H1 (cell line): ENCODE measurements at regions not wholly inside any gene's neighbourhood (a gene's known extent, or its start where the extent isn't known, plus 50 kb on each side); places are given as distances from the start of the nearest gene placed in this dataset.

Source experiments
- CTCF ChIA-PET: fragments of 300-600 bp; sonication (Branson Sonifier 250); formaldehyde crosslinking; loops from one replicate; lab custom pipeline; 2021; ENCODE audit not compliant: partially characterized antibody; lab: Charles Lee
- POLR2A ChIA-PET: fragments of 300-600 bp; sonication (Branson Sonifier 250); formaldehyde crosslinking; loops from one replicate; lab custom pipeline; 2021; ENCODE audit warnings: inconsistent platforms; ENCODE audit not compliant: partially characterized antibody; lab: Charles Lee
- DNase-seq, 2 experiments: peaks; one replicate each; pipeline versions ENCODE4 v3.0.0 to v3.0.0-alpha.2; 2010 to 2022; ENCODE audit warnings: low spot score in 2 of 2, low read depth in 1 of 2, mixed read lengths in 1 of 2
- FAIRE-seq: peaks from 2 replicates; lab custom pipeline; 2011; peaks lifted over from hg19 to GRCh38; lab: Jason Lieb, UNC
- H2AFZ ChIP-seq: 2 replicates; pipeline ENCODE4 v1.8.1; 2012; ENCODE audit warnings: low read length, inconsistent platforms
- H2AK5ac ChIP-seq: 2 replicates; pipeline ENCODE4 v1.6.1; 2013; ENCODE audit warnings: low read depth, low read length
- H2BK120ac ChIP-seq: replicated peaks from 2 replicates; pipeline ENCODE3; 2013; ENCODE audit warnings: low read depth, low read length, inconsistent platforms
- H2BK12ac ChIP-seq: 2 replicates; pipeline ENCODE4 v1.6.1; 2013; ENCODE audit warnings: low read depth, low read length
- H2BK15ac ChIP-seq: 2 replicates; pipeline ENCODE4 v1.6.1; 2013; ENCODE audit warnings: low read length
- H2BK20ac ChIP-seq: 2 replicates; pipeline ENCODE4 v1.6.1; 2013; ENCODE audit warnings: low read length
- H2BK5ac ChIP-seq: 2 replicates; pipeline ENCODE4 v1.6.1; 2013; ENCODE audit warnings: low read depth, low read length
- H3K14ac ChIP-seq: 2 replicates; pipeline ENCODE4 v1.6.1; 2013; ENCODE audit warnings: inconsistent platforms; ENCODE audit not compliant: insufficient read length
- H3K18ac ChIP-seq: 2 replicates; pipeline ENCODE4 v1.6.1; 2013; ENCODE audit warnings: low read length; ENCODE audit errors: extremely low read depth
- H3K23ac ChIP-seq: 2 replicates; pipeline ENCODE4 v1.6.1; 2013; ENCODE audit warnings: inconsistent platforms; ENCODE audit not compliant: insufficient read length
- H3K23me2 ChIP-seq: 2 replicates; pipeline ENCODE4 v1.6.1; 2013; ENCODE audit warnings: low read depth, low read length
- H3K27ac ChIP-seq: 2 replicates; pipeline ENCODE4 v1.6.1; 2011; ENCODE audit warnings: low read depth, low read length, inconsistent platforms
- H3K27me3 ChIP-seq, 4 experiments: replicated peaks in 1 of 4; 1 replicate in 1 of 4; 2 replicates in 3 of 4; pipeline versions ENCODE4 v1.6.1 to v1.8.1; 2011 to 2013; ENCODE audit warnings: low read length in 3 of 4, mild to moderate bottlenecking in 3 of 4, inconsistent platforms in 2 of 4, mixed read lengths in 2 of 4, moderate library complexity in 1 of 4; ENCODE audit not compliant: control insufficient read depth in 3 of 4, insufficient read depth in 3 of 4; ENCODE audit errors: extremely low read depth in 1 of 4
- H3K36me3 ChIP-seq, 4 experiments: 2 replicates each; pipeline versions ENCODE4 v1.6.1 to v1.8.1; 2011 to 2013; ENCODE audit warnings: mild to moderate bottlenecking in 4 of 4, low read length in 3 of 4, moderate library complexity in 2 of 4, control low read depth in 1 of 4, inconsistent platforms in 1 of 4; ENCODE audit not compliant: insufficient read depth in 4 of 4, control insufficient read depth in 2 of 4
- H3K4ac ChIP-seq: replicated peaks from 2 replicates; pipeline ENCODE3; 2013; ENCODE audit warnings: low read length, low read depth, mixed read lengths, inconsistent platforms; ENCODE audit not compliant: insufficient read length
- H3K4me1 ChIP-seq, 4 experiments: replicated peaks in 1 of 4; 1 replicate in 1 of 4; 2 replicates in 3 of 4; pipeline versions ENCODE4 v1.6.1 to v1.8.1; 2011 to 2013; ENCODE audit warnings: low read length in 3 of 4, inconsistent platforms in 2 of 4, mixed read lengths in 1 of 4; ENCODE audit not compliant: insufficient read depth in 4 of 4, control insufficient read depth in 3 of 4
- H3K4me2 ChIP-seq, 2 experiments: 2 replicates each; pipeline versions ENCODE4 v1.6.1 to v1.8.1; 2011 to 2013; ENCODE audit warnings: low read depth in 2 of 2, low read length in 2 of 2, control low read depth in 1 of 2, inconsistent platforms in 1 of 2, mild to moderate bottlenecking in 1 of 2; ENCODE audit not compliant: insufficient read depth in 1 of 2
- H3K4me3 ChIP-seq, 4 experiments: fragments of 200-600, 300-600 bp in 1 of 4; sonication (generic), shearing (Covaris generic), sonication (Bioruptor Twin) in 1 of 4; 2 replicates each; pipeline versions ENCODE4 v1.5.1 to v1.8.1; 2011 to 2016; ENCODE audit warnings: low read length in 4 of 4, low read depth in 3 of 4, control low read depth in 2 of 4, inconsistent platforms in 2 of 4, mild to moderate bottlenecking in 2 of 4, mixed read lengths in 1 of 4, moderate library complexity in 1 of 4; ENCODE audit not compliant: insufficient read depth in 2 of 4; ENCODE audit errors: extremely low read depth in 1 of 4
- H3K56ac ChIP-seq: replicated peaks from 2 replicates; pipeline ENCODE3; 2013; ENCODE audit warnings: low read depth, mild to moderate bottlenecking, mixed read lengths, low read length, inconsistent platforms; ENCODE audit not compliant: insufficient read length
- H3K79me1 ChIP-seq: 2 replicates; pipeline ENCODE4 v1.6.1; 2013; ENCODE audit warnings: low read depth, low read length, control low read depth
- H3K79me2 ChIP-seq, 2 experiments: 2 replicates each; pipeline versions ENCODE4 v1.6.1 to v1.8.1; 2012 to 2013; ENCODE audit warnings: low read length in 2 of 2, mild to moderate bottlenecking in 2 of 2, inconsistent platforms in 1 of 2; ENCODE audit not compliant: insufficient read depth in 2 of 2, control insufficient read depth in 1 of 2
- H3K9ac ChIP-seq, 4 experiments: replicated peaks in 1 of 4; 1 replicate in 1 of 4; 2 replicates in 3 of 4; pipeline versions ENCODE4 v1.6.1 to v1.8.1; 2011 to 2013; ENCODE audit warnings: low read depth in 3 of 4, low read length in 3 of 4, control low read depth in 2 of 4, mild to moderate bottlenecking in 2 of 4, moderate library complexity in 2 of 4, inconsistent platforms in 1 of 4; ENCODE audit errors: extremely low read depth in 1 of 4
- H3K9me3 ChIP-seq, 2 experiments: 2 replicates each; pipeline versions ENCODE4 v1.6.1 to v1.8.1; 2012 to 2013; ENCODE audit warnings: mild to moderate bottlenecking in 2 of 2, moderate library complexity in 2 of 2, control low read depth in 1 of 2, inconsistent platforms in 1 of 2, low read depth in 1 of 2, low read length in 1 of 2, mixed read lengths in 1 of 2; ENCODE audit not compliant: insufficient read depth in 2 of 2
- H4K20me1 ChIP-seq, 2 experiments: replicated peaks in 1 of 2; 2 replicates each; pipeline versions ENCODE3 to v1.8.1; 2011 to 2013; ENCODE audit warnings: inconsistent platforms in 2 of 2, low read length in 2 of 2, mild to moderate bottlenecking in 1 of 2; ENCODE audit not compliant: insufficient read depth in 2 of 2, control insufficient read depth in 1 of 2
- H4K5ac ChIP-seq: 2 replicates; pipeline ENCODE4 v1.6.1; 2013; ENCODE audit warnings: low read length, low read depth, mixed read lengths, inconsistent platforms; ENCODE audit not compliant: insufficient read length
- H4K8ac ChIP-seq: 2 replicates; pipeline ENCODE4 v1.8.0; 2013; ENCODE audit warnings: mild to moderate bottlenecking, moderate library complexity, low read length, inconsistent platforms; ENCODE audit not compliant: insufficient read depth; ENCODE audit errors: extremely low read depth
- H4K91ac ChIP-seq: replicated peaks from 2 replicates; pipeline ENCODE3; 2013; ENCODE audit warnings: low read length, mixed read lengths, inconsistent platforms; ENCODE audit not compliant: insufficient read length
- BCL11A ChIP-seq, 2 experiments: IDR thresholded peaks; one replicate each; pipeline ENCODE4 v1.6.1; 2011; ENCODE audit warnings: low read depth in 2 of 2, low read length in 2 of 2, mild to moderate bottlenecking in 2 of 2
- CBX5 ChIP-seq: fragments of 300-800, 300-1000 bp; sonication (generic); IDR thresholded peaks from 2 replicates; pipeline ENCODE4 v1.7.1; 2016; ENCODE audit warnings: antibody characterized with exemption, low read length, low read depth
- CBX8 ChIP-seq: fragments of 300-800, 300-1000 bp; sonication (generic); IDR thresholded peaks from 2 replicates; pipeline ENCODE4 v1.7.1; 2016; ENCODE audit warnings: low read depth, low read length, borderline replicate concordance
- CHD1 ChIP-seq: IDR thresholded peaks from 2 replicates; pipeline ENCODE4 v1.6.1; 2012; ENCODE audit warnings: low read depth, low read length, improper control_type of control experiment
- EP300 ChIP-seq, 2 experiments: IDR thresholded peaks; 1 replicate in 1 of 2; 2 replicates in 1 of 2; pipeline ENCODE4 v1.6.1; 2011 to 2012; ENCODE audit warnings: low read depth in 2 of 2, low read length in 2 of 2, mild to moderate bottlenecking in 2 of 2, borderline replicate concordance in 1 of 2, inconsistent platforms in 1 of 2, moderate library complexity in 1 of 2
- GTF2F1 ChIP-seq: IDR thresholded peaks from 2 replicates; pipeline ENCODE4 v1.6.1; 2012; ENCODE audit warnings: low read depth, low read length, improper control_type of control experiment, borderline replicate concordance
- HDAC6 ChIP-seq: IDR thresholded peaks from one replicate; pipeline ENCODE4 v1.7.1; 2012; ENCODE audit warnings: low read depth, mild to moderate bottlenecking, inconsistent platforms, low read length, moderate library complexity
- KDM4A ChIP-seq: IDR thresholded peaks from one replicate; pipeline ENCODE4 v1.7.1; 2012; ENCODE audit warnings: low read depth, mild to moderate bottlenecking, moderate library complexity, low read length, inconsistent platforms; ENCODE audit not compliant: severe bottlenecking
- NANOG ChIP-seq: IDR thresholded peaks from 2 replicates; pipeline ENCODE4 v1.6.1; 2011; ENCODE audit warnings: low read length, low read depth, mild to moderate bottlenecking, inconsistent platforms; ENCODE audit not compliant: insufficient read depth, poor library complexity, severe bottlenecking
- SP1 ChIP-seq: IDR thresholded peaks from 2 replicates; pipeline ENCODE4 v1.6.1; 2011; ENCODE audit warnings: low read depth, low read length
- SRF ChIP-seq: IDR thresholded peaks from 2 replicates; pipeline ENCODE4 v1.6.1; 2011; ENCODE audit warnings: mild to moderate bottlenecking, low read depth, low read length, moderate library complexity
- TBP ChIP-seq: IDR thresholded peaks from 2 replicates; pipeline ENCODE4 v1.6.1; 2011; ENCODE audit warnings: low read depth, low read length, improper control_type of control experiment
- TCF12 ChIP-seq: IDR thresholded peaks from 2 replicates; pipeline ENCODE4 v1.6.1; 2011; ENCODE audit warnings: low read depth, mild to moderate bottlenecking, low read length
- TEAD4 ChIP-seq: IDR thresholded peaks from 2 replicates; pipeline ENCODE4 v1.6.1; 2012; ENCODE audit warnings: low read depth, low read length, inconsistent platforms, mixed read lengths
- YY1 ChIP-seq: IDR thresholded peaks from 2 replicates; pipeline ENCODE4 v1.6.1; 2011; ENCODE audit warnings: low read depth, mild to moderate bottlenecking, low read length

DNA sequence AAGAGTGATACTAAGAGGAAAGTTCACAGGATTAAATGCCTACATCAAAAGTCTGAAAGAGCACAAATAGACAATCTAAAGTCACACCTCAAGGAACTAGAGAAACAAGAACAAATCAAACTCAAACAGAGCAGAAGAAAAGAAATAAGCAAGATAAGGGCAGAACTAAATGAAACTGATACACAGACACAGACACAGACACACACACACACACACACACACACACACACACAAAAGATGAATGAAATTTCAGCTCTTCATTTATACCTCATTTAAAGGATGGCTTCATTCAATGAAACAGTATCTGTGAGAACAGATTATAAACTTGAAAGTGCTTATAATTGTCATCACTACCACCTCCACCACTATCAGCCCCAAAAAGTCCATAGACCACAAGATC is 428.9 kb downstream of the MBD2 start:
- CTCF ChIA-PET, result no interaction called here
- no peak overlapping the region for H3K4me3 ChIP-seq
- H3K18ac ChIP-seq, result no peak overlapping the region
- no peaks in the 10 kb centered on the region for H3K23me2 ChIP-seq
- H2BK20ac ChIP-seq, result no peak overlapping the region
- H4K91ac ChIP-seq, result no peak overlapping the region
- no peak overlapping the region for H3K9ac ChIP-seq
- H2BK12ac ChIP-seq, result no peak overlapping the region
- H2AFZ ChIP-seq, result no peak overlapping the region
- H4K8ac ChIP-seq, result no peak overlapping the region
- H3K4ac ChIP-seq, result no peak overlapping the region
- H3K56ac ChIP-seq, result no peak overlapping the region
- no peak overlapping the region for H3K23ac ChIP-seq
- no peak for DNase-seq
- no peak for TF ChIP-seq TEAD4
- no peak for TF ChIP-seq CBX8
- TF ChIP-seq NANOG, result no peak
- no peak for TF ChIP-seq YY1
- TF ChIP-seq GTF2F1, result no peak
- TF ChIP-seq KDM4A, result no peak
- TF ChIP-seq TCF12, result no peak
- no peak for TF ChIP-seq CHD1
- no peak for TF ChIP-seq SP1
- no peak for TF ChIP-seq CBX5
- no peak for TF ChIP-seq HDAC6
- no peak for TF ChIP-seq TBP
- TF ChIP-seq SRF, result no peak
- TF ChIP-seq EP300 (IDR thresholded peaks at IDR 0.05; ENCODE audit: borderline replicate concordance in 1 of 2, low read depth in 2 of 2, low read length in 2 of 2), result no peak
- no peak for TF ChIP-seq BCL11A (IDR thresholded peaks at IDR 0.05; ENCODE audit: low read depth in 2 of 2, low read length in 2 of 2)
- no peaks in the 10 kb centered on the region for H3K36me3 ChIP-seq
- H2BK120ac ChIP-seq, result no peak overlapping the region
- H4K20me1 ChIP-seq, result no peaks in the 10 kb centered on the region
- H3K4me1 ChIP-seq, result no peaks in the 10 kb centered on the region
- no peak overlapping the region for H2BK15ac ChIP-seq
- H2BK5ac ChIP-seq, result no peak overlapping the region
- POLR2A ChIA-PET, result no interaction called here
- FAIRE-seq, result no peak
- no peak overlapping the region for H3K27ac ChIP-seq
- H4K5ac ChIP-seq, result no peak overlapping the region
- H3K79me1 ChIP-seq, result no peaks in the 10 kb centered on the region
- H3K27me3 ChIP-seq, result no peaks in the 10 kb centered on the region
- no peaks in the 10 kb centered on the region for H3K79me2 ChIP-seq
- no peak overlapping the region for H2AK5ac ChIP-seq
- H3K9me3 ChIP-seq, result no peaks in the 10 kb centered on the region
- no peak overlapping the region for H3K14ac ChIP-seq
- no peak overlapping the region for H3K4me2 ChIP-seq
